ENCODE measurements at regions not wholly inside any gene's neighbourhood (a gene's known extent, or its start where the extent isn't known, plus 50 kb on each side); places are given as distances from the start of the nearest gene placed in this dataset.

GRCh38 chrX:150085881-150086280 is 147.6 kb upstream of the EOLA2 start:
- no peak for TF ChIP-seq POLR2A (conservative IDR thresholded peaks at IDR 0.05)
- no peak for TF ChIP-seq SREBF2 (CRISPR knock-in tag; IDR thresholded peaks at IDR 0.05)
- no peak for TF ChIP-seq EGR1 (conservative IDR thresholded peaks at IDR 0.05)
- TF ChIP-seq SPI1 (IDR thresholded peaks at IDR 0.05; ENCODE audit: borderline replicate concordance, low read depth, low read length) = no peak
- no peak for TF ChIP-seq PATZ1 (CRISPR knock-in tag; IDR thresholded peaks at IDR 0.05; ENCODE audit: borderline replicate concordance)
- TF ChIP-seq NR3C1 (CRISPR knock-in tag; IDR thresholded peaks at IDR 0.05) = no peak
- TF ChIP-seq CTCF (IDR thresholded peaks at IDR 0.05 in 2 of 3, conservative IDR thresholded peaks at IDR 0.05 in 1 of 3; ENCODE audit: insufficient read depth in 2 of 3, low read depth in 1 of 3, low read length in 3 of 3) = no peak
- no peak for TF ChIP-seq FOS (IDR thresholded peaks at IDR 0.05; ENCODE audit: extremely low read depth, insufficient read length)
- TF ChIP-seq REST (IDR thresholded peaks at IDR 0.05; ENCODE audit: borderline replicate concordance) = no peak
- TF ChIP-seq REST (CRISPR knock-in tag; IDR thresholded peaks at IDR 0.05; ENCODE audit: low read depth) = no peak

Data from K562 (cell line).